ENCODE measurements at regions not wholly inside any gene's neighbourhood (a gene's known extent, or its start where the extent isn't known, plus 50 kb on each side); places are given as distances from the start of the nearest gene placed in this dataset.

GRCh38 chr2:42900289-42900891 is 108.0 kb upstream of the HAAO start:
- TF ChIP-seq FOXP2 (optimal IDR thresholded peaks at IDR 0.05; ENCODE audit: borderline replicate concordance, extremely low read depth, extremely low read length, insufficient read depth), result no peak
- no peak for TF ChIP-seq REST (IDR thresholded peaks at IDR 0.05; ENCODE audit: insufficient read depth in 1 of 2, low read depth in 2 of 2, low read length in 2 of 2)
- TF ChIP-seq SIN3A (IDR thresholded peaks at IDR 0.05; ENCODE audit: borderline replicate concordance, insufficient read depth, low read length), result no peak
- no peak for TF ChIP-seq POLR2AphosphoS5 (IDR thresholded peaks at IDR 0.05; ENCODE audit: low read depth, low read length)
- TF ChIP-seq TAF1 (IDR thresholded peaks at IDR 0.05; ENCODE audit: borderline replicate concordance, insufficient read depth, low read length), result no peak

- TF ChIP-seq FOXP2 (optimal IDR thresholded peaks at IDR 0.05; ENCODE audit: borderline replicate concordance, extremely low read depth, extremely low read length, insufficient read depth) (no peak), SIN3A (IDR thresholded peaks at IDR 0.05; ENCODE audit: borderline replicate concordance, insufficient read depth, low read length) (no peak), REST (IDR thresholded peaks at IDR 0.05; ENCODE audit: insufficient read depth in 1 of 2, low read depth in 2 of 2, low read length in 2 of 2) (no peak), TAF1 (IDR thresholded peaks at IDR 0.05; ENCODE audit: borderline replicate concordance, insufficient read depth, low read length) (no peak), POLR2AphosphoS5 (IDR thresholded peaks at IDR 0.05; ENCODE audit: low read depth, low read length) (no peak)
Measured at GRCh38 chr2:42897358-42897757, 105.0 kb upstream of the HAAO start.

GRCh38 chr2:42895791-42896135 is 103.4 kb upstream of the HAAO start:
- no peak for TF ChIP-seq FOXP2 (optimal IDR thresholded peaks at IDR 0.05; ENCODE audit: borderline replicate concordance, extremely low read depth, extremely low read length, insufficient read depth)
- no peak for TF ChIP-seq POLR2AphosphoS5 (IDR thresholded peaks at IDR 0.05; ENCODE audit: low read depth, low read length)
- no peak for TF ChIP-seq REST (IDR thresholded peaks at IDR 0.05; ENCODE audit: insufficient read depth in 1 of 2, low read depth in 2 of 2, low read length in 2 of 2)
- no peak for TF ChIP-seq SIN3A (IDR thresholded peaks at IDR 0.05; ENCODE audit: borderline replicate concordance, insufficient read depth, low read length)

DNA sequence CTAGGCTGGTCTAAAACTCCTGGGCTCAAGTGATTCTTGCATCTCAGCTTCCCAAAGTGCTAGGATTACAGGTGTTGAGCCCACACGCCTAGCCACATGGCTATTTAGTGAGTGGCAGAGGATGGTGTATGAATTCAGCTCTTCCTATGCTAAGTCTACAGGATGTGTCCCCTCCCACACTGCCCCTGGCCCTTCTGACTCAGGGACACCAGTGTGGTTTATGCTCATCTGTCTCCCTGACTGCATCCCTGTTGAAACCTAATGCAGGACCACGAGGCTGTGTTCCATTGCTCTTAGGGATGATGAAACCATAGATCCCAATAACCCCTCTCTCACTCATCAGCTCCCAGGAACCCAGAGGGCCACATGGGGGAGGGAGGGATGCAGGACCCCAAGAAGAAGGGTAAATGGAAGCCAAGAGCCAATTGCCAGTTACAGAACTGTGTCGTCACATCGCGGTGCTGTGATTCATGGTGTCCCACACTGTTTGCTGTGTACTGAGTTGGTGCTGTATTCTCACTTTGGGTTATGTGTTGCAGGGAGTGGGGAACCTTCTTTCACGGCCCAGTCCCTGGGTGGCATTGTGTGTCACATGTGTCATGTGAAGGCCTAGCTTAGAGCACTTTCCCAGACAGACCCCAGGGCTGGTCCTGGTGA is 102.9 kb upstream of the HAAO start:
- TF ChIP-seq SIN3A (IDR thresholded peaks at IDR 0.05; ENCODE audit: borderline replicate concordance, insufficient read depth, low read length) (no peak), TAF1 (IDR thresholded peaks at IDR 0.05; ENCODE audit: borderline replicate concordance, insufficient read depth, low read length) (no peak), FOXP2 (optimal IDR thresholded peaks at IDR 0.05; ENCODE audit: borderline replicate concordance, extremely low read depth, extremely low read length, insufficient read depth) (no peak), POLR2AphosphoS5 (IDR thresholded peaks at IDR 0.05; ENCODE audit: low read depth, low read length) (no peak), REST (IDR thresholded peaks at IDR 0.05; ENCODE audit: insufficient read depth in 1 of 2, low read depth in 2 of 2, low read length in 2 of 2) (no peak)

All from PFSK-1 (cell line).